ENCODE measurements at regions not wholly inside any gene's neighbourhood (a gene's known extent, or its start where the extent isn't known, plus 50 kb on each side); places are given as distances from the start of the nearest gene placed in this dataset.

GRCh38 chr4:145427991-145428390 lies 53.7 kb upstream of the SMAD1 start:
- DNase-seq (ENCODE audit: low spot score), result no peak

- DNase-seq (ENCODE audit: low spot score), result no peak
These were observed 54.4 kb upstream of the SMAD1 start for GRCh38 chr4:145427221-145427620.

DNA sequence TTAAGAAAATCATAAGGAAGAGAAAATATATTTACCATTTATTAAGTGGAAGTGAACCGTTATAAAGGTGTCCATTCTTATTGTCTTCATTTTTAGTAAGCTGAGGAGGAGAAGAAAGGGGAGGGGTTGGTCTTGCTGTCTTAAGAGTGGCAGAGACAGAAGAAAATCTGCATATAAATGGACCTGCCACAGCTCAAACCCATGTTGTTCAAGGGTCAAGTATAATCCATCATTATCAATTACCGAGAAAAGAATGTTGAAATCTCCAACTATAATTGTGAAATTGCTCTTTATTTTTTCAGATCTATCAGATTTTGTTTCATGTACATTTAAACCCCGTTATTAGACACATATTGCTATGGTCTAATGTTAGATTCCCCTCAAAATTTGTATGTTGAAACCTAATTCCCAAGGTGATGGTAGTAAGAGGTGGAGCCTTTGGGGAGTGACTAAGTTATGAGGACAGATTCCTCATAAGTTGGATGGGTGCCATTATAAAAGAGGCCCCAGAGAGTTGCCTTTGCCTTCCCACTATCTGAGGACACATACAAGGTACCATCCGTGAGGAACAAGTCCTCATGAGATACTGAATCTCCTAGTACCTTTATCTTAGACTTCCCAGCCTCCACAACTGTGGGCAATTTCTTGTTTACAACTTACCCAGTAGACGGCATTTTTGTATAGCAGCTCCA lies 58.5 kb upstream of the SMAD1 start:
- DNase-seq (ENCODE audit: low spot score), result no peak

DNA sequence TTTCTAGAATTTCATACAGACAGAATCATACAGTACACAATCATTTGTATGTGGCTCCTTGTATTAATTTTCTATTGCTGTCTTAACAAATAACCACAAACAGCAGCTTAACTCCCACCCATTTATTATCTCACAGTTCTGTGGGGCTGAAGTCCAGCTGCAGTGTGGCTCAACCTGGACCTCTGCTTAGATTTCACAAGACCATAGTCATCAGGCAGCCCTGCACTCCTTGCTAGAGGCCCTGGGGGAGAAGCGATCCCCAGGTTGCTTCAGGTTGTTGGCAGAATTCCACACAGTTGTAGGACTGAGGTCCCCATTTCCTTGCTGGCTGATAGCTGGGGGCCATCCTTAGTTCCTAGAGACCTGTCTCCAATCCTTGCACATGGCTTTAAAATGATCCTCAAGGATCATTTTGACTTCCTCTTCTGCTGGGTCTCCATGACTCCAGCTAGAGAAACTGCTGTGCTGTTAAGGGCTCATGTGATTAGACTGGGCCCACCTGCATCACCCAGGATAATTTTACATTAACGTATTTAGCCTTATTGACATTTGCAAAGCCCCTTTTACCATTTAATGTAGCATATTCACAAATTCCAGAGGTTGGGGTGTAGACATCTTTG lies 60.9 kb upstream of the SMAD1 start:
- DNase-seq (ENCODE audit: low spot score), result no peak

DNA sequence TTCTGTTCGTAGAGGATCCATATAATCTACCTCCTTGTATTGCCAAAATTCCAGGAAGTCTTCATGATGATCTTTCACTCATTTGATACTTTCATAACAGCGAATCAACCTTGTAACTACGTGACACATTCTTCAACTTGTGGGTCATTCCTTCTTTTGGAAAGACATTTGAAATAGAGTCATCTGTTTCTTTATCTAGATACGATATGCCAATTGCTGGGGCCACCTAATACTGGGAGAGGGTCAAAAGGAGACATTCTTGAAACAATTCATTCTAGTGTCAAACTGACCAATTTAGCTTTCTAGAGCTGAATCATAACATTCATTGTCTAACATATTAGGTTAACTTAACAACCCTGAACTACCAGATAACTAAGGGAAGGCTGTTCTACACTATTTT lies 62.9 kb upstream of the SMAD1 start:
- no peak for DNase-seq (ENCODE audit: low spot score)

GRCh38 chr4:145417348-145418130 lies 64.1 kb upstream of the SMAD1 start:
- no peak for DNase-seq (ENCODE audit: low spot score)

- DNase-seq (ENCODE audit: low spot score), result no peak
These were observed 66.8 kb upstream of the SMAD1 start for GRCh38 chr4:145414841-145415240.

- no peak for DNase-seq (ENCODE audit: low spot score)
These were observed 67.4 kb upstream of the SMAD1 start for GRCh38 chr4:145414226-145414625.

- DNase-seq (ENCODE audit: low spot score), result no peak
These were observed 74.7 kb upstream of the SMAD1 start for GRCh38 chr4:145406970-145407369.

DNA sequence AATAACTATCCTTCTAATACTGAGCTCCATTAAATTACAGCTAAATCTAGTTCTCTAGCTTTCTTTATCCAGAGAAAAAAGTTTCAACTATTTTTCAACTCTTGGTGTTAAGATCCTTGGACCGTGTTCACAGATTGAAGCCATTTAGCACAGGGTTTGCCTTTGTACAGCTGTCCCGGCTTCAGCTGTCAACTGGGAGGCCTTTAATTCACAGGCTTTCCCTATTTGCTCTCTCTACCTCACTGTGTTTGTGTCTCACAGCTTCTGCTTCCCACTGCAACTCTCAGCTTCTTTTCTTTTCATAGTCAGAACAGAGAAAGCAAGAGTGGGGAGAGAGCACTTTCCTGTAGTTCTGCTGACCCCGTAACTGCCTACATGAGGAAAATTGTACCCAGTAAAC lies 76.9 kb upstream of the SMAD1 start:
- DNase-seq (ENCODE audit: low spot score), result no peak

DNA sequence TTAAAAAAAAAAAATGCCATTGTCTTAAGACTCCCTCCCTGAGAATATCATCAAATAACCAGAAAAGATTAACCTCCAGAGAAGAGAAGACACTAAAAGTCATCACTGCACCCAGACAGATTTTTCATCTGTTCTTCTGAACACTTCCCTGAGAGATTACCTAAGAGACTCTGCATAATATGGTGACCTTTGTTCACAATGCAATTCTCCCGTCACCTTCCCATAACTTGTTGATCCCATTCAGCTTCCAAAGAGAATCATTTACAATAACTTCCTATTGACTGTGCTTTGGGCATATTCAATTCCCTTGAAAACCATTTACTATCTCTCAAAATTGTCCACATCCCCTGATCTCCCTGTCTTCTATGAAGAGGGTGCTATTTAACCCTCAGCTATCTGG lies 85.1 kb upstream of the SMAD1 start:
- DNase-seq (ENCODE audit: low spot score), result no peak

GRCh38 chr4:145390571-145390970 lies 91.1 kb upstream of the SMAD1 start:
- DNase-seq (ENCODE audit: low spot score), result no peak

GRCh38 chr4:145389550-145389949 lies 92.1 kb upstream of the SMAD1 start:
- no peak for DNase-seq (ENCODE audit: low spot score)

DNA sequence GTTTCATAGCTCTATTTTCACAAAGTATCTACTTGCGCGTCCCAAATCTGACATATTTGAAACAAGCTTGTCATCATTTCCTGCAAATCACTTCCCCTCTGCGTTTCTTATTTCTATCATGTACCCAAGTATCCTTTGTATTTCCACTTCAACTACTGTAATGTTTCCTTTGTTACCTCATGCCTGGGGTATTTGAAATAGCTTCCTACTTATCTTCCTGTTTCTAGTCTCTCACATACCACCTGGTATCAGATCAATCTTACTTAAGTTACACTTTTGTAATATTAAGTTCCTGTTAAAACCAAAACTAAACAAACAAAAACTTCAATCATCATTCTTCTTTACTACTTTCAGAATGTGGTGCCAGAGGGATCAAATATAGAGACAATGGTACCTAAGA lies 93.6 kb upstream of the SMAD1 start:
- no peak for DNase-seq (ENCODE audit: low spot score)

DNA sequence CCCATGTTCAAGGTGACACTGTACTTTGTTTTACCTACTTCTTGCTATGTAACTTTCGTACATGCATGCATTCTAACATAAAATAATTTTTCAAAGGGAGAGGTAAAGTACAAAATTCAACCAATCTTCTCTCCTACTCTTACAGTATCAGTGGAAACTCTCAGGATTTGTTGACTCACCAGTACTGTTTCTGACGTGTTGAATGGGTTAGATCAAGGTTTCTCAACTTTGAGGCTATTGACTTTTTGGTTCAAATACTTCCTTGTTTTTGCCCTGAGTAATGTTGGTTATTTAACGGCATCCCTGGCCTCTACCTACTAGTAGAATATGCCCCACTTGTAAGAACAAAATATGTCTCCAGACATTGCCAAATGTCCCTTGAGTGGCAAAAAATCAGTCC lies 94.6 kb upstream of the SMAD1 start:
- DNase-seq (ENCODE audit: low spot score), result no peak

DNA sequence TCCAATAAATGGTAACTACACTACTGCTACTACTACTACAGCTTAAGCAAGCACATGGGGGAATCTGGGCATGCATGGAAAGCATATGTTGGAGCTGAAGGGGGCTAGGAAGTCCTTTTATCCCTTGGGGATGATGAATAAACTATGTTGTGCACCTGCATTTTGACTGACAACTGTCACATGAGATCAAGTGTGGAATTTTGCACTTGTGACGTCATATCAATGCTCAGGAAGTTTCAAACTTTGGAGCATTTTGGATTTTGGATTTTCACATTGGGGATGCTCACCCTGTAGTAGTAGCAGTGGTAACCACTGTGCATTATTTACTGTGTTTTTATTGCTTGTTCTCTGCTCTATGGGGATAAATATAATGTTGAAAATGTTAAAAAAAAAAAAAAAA lies 100.5 kb upstream of the SMAD1 start:
- no peak for DNase-seq (ENCODE audit: low spot score)

GRCh38 chr4:145380123-145380522 lies 101.5 kb upstream of the SMAD1 start:
- DNase-seq (ENCODE audit: low spot score), result no peak

DNA sequence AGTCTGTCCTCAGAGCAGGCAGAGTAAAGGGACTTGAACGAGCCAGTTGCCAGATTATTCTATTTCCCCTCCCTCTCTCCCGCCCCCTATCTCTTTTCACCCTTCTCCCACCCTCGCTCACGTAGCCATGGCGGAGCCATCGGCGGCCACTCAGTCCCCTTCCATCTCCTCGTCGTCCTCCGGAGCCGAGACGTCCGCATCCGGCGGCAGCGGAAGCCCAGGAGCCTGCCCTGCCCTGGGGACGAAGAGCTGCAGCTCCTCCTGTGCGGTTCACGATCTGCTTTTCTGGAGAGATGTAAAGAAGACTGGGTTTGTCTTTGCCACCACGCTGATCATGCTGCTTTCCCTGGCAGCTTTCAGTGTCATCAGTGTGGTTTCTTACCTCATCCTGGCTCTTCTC lies 106.2 kb upstream of the SMAD1 start:
- no peak for DNase-seq (ENCODE audit: low spot score)

DNA sequence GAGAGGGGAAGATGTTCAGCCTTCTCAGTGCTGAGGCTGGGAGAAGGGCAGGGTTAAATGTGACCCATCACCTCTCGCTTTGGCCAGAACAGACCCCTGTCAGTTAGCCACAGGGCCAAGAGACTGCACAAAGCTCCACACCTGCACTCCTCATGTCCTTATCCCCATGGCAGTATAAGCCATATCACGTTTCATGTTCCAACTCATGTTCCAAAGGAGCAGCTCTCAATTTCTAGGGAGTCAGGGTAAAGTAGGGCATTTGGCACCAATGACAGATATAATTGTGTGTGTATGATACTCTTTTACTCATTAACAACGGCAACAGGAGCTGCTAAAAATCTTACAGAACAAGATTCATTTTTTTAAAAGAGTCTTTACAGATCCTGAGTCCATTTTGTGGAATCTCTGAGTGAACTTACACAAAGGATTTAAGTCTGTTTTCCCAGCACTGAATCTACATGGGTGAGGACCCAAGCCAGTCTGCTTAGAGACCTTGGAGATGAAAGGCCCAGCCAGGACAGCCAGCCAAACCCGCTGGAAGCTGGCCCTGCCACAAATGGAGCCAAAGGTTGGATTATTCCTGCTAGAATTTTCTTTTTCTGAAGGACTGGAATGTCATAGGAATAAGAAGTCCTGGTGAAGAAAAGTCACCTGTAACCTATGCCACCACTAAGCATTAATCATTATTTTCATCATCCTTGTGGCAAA lies 129.1 kb upstream of the SMAD1 start:
- DNase-seq (ENCODE audit: low spot score), result no peak

GRCh38 chr4:145351922-145352321 lies 129.7 kb upstream of the SMAD1 start:
- no peak for DNase-seq (ENCODE audit: low spot score)

DNA sequence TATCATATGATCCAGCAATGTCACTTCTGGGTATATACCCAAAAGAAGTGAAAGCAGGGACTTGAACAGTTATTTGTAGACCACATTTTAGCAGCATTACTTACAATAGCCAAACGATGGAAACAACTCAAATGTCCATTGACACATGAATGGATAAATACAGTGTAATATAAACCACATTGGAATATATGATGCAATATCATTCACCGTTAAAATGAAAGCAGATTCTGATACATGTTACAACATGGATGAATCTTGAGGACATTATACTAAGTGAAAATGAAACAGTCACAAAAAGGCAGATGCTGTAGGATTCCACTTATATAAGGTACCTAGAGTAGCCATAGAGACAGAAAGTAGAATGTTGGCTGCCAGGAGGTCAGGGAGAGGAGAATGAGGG lies 130.5 kb upstream of the SMAD1 start:
- DNase-seq (ENCODE audit: low spot score), result no peak

DNA sequence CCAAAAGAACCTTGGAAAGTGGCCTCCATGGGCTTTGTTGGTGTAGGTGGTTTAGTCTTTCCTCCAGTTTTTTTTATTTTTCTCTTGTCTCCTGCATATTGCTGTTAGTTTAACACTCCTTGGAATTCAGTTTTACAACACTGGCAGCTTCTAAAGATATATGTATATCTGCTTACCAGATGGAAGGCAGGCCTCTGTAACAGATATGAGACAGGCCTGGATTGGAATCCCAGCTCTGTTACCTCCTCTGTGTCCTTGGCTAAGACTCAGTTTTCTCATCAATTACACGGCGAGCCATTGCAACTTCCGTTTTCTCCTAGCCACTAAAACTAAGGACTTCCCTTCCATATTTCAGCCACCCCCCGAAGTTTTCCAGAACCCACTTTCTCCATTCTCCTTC lies 133.4 kb upstream of the SMAD1 start:
- no peak for DNase-seq (ENCODE audit: low spot score)

GRCh38 chr4:145347684-145348083 lies 134.0 kb upstream of the SMAD1 start:
- no peak for DNase-seq (ENCODE audit: low spot score)

All from iPS-NIHi11 (cell line).